ENCODE measurements at regions not wholly inside any gene's neighbourhood (a gene's known extent, or its start where the extent isn't known, plus 50 kb on each side); places are given as distances from the start of the nearest gene placed in this dataset.

GRCh38 chr10:63829020-63829419, 307.8 kb downstream of the REEP3 start:
- H3K4me1 Mint-ChIP-seq = no peaks in the 10 kb centered on the region
- POLR2A ChIA-PET = no interaction called here
- WGBS (ENCODE audit: insufficient coverage) = 75% methylated on average over 2 of the region's 2 CpGs
- Histone ChIP-seq H3K27me3 (replicated peaks in 1 of 4; ENCODE audit: control extremely low read depth in 1 of 4, control insufficient read depth in 3 of 4, insufficient read depth in 4 of 4, low read length in 3 of 4) (peaks cover 0 to 8% (median 4%) of the 10 kb centered on the region in 4 experiments), H3K4me1 (ENCODE audit: control insufficient read depth in 2 of 2, insufficient read depth in 2 of 2, low read length in 2 of 2) (no peaks in the 10 kb centered on the region), H3K9ac (ENCODE audit: low read length) (no peak overlapping the region), H3K4me2 (replicated peaks; ENCODE audit: low read depth, low read length, poor library complexity, severe bottlenecking) (no peak overlapping the region), H3K79me2 (ENCODE audit: control insufficient read depth, insufficient read depth, low read length) (no peaks in the 10 kb centered on the region), H3K36me3 (replicated peaks in 1 of 2; ENCODE audit: control extremely low read depth in 1 of 2, control insufficient read depth in 1 of 2, extremely low read depth in 1 of 2, insufficient read depth in 2 of 2, low read length in 1 of 2) (no peaks in the 10 kb centered on the region), H2AFZ (ENCODE audit: insufficient read depth, low read depth, low read length, poor library complexity, severe bottlenecking) (no peak overlapping the region), H3K27ac (ENCODE audit: low read length in 2 of 2) (no peak overlapping the region), H3K9me3 (ENCODE audit: control extremely low read depth in 1 of 3, control insufficient read depth in 2 of 3, insufficient read depth in 1 of 3, low read length in 2 of 3) (no peaks in the 10 kb centered on the region), H3K4me3 (ENCODE audit: control extremely low read depth in 1 of 5, extremely low read depth in 1 of 5, insufficient read depth in 1 of 5, low read depth in 2 of 5, low read length in 4 of 5) (no peak overlapping the region), H4K20me1 (ENCODE audit: control insufficient read depth, insufficient read depth, low read length, poor library complexity, severe bottlenecking) (no peaks in the 10 kb centered on the region)
- no peaks in the 10 kb centered on the region for H3K9me3 Mint-ChIP-seq (ENCODE audit: insufficient read depth)
- peaks cover 14% of the 10 kb centered on the region for H3K27me3 Mint-ChIP-seq
- TF ChIP-seq EZH2 (IDR thresholded peaks at IDR 0.05; ENCODE audit: borderline replicate concordance, insufficient read depth, low read depth, low read length, poor library complexity, severe bottlenecking) = no peak
- TF ChIP-seq CTCF (IDR thresholded peaks at IDR 0.05) = no peak
- H3K27ac Mint-ChIP-seq = no peak overlapping the region
- intact Hi-C loops (cut with micrococcal nuclease) = no loop called here
- no peak overlapping the region for H3K4me3 Mint-ChIP-seq
- CTCF ChIA-PET = no interaction called here
- DNase-seq = no peak
- ATAC-seq (ENCODE audit: low read depth) = no peak

DNA sequence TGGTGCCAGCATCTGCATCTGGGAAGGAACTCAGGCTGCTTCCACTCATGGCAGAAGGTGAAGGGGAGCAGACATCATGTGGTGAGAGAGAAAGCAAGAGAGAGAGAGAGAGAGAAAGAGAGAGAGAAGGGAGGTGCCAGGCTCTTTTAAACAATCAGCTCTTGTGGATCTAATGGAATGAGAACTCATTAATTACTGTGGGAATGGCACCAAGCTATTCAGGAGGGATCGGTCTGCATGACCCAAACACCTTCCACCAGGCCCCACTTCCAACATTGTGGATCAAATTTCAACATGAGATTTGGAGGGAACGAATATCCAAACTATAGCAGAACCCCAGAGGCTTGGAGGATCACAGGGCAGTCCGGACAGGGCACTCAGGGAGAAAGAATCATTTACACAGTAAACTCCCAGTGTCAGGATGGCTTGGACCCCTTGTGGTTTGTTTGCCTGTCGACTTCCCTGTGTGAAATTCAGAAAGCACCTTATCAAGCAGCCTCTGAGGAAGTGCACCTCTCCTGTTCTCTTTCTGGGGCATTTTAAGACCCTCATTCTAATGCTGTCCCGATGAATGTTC, 308.5 kb downstream of the REEP3 start:
- POLR2A ChIA-PET = no interaction called here
- no peaks in the 10 kb centered on the region for H3K4me1 Mint-ChIP-seq
- no peak overlapping the region for H3K4me3 Mint-ChIP-seq
- no peaks in the 10 kb centered on the region for H3K79me2 ChIP-seq (ENCODE audit: control insufficient read depth, insufficient read depth, low read length)
- CTCF ChIA-PET = no interaction called here
- H3K9ac ChIP-seq (ENCODE audit: low read length) = no peak overlapping the region
- no peaks in the 10 kb centered on the region for H3K9me3 ChIP-seq (ENCODE audit: control extremely low read depth in 1 of 3, control insufficient read depth in 2 of 3, insufficient read depth in 1 of 3, low read length in 2 of 3)
- peaks cover 0 to 8% (median 4%) of the 10 kb centered on the region in 4 experiments for H3K27me3 ChIP-seq (replicated peaks in 1 of 4; ENCODE audit: control extremely low read depth in 1 of 4, control insufficient read depth in 3 of 4, insufficient read depth in 4 of 4, low read length in 3 of 4)
- no peak overlapping the region for H2AFZ ChIP-seq (ENCODE audit: insufficient read depth, low read depth, low read length, poor library complexity, severe bottlenecking)
- WGBS (ENCODE audit: insufficient coverage) = 70% methylated on average over 3 of the region's 5 CpGs
- intact Hi-C loops (cut with micrococcal nuclease) = no loop called here
- no peak overlapping the region for H3K4me2 ChIP-seq (replicated peaks; ENCODE audit: low read depth, low read length, poor library complexity, severe bottlenecking)
- no peaks in the 10 kb centered on the region for H4K20me1 ChIP-seq (ENCODE audit: control insufficient read depth, insufficient read depth, low read length, poor library complexity, severe bottlenecking)
- no peaks in the 10 kb centered on the region for H3K4me1 ChIP-seq (ENCODE audit: control insufficient read depth in 2 of 2, insufficient read depth in 2 of 2, low read length in 2 of 2)
- peaks cover 13% of the 10 kb centered on the region for H3K27me3 Mint-ChIP-seq
- H3K4me3 ChIP-seq (ENCODE audit: control extremely low read depth in 1 of 5, extremely low read depth in 1 of 5, insufficient read depth in 1 of 5, low read depth in 2 of 5, low read length in 4 of 5) = no peak overlapping the region
- H3K36me3 ChIP-seq (replicated peaks in 1 of 2; ENCODE audit: control extremely low read depth in 1 of 2, control insufficient read depth in 1 of 2, extremely low read depth in 1 of 2, insufficient read depth in 2 of 2, low read length in 1 of 2) = no peaks in the 10 kb centered on the region
- H3K27ac ChIP-seq (ENCODE audit: low read length in 2 of 2) = no peak overlapping the region
- ATAC-seq (ENCODE audit: low read depth) = no peak
- no peak for DNase-seq
- H3K9me3 Mint-ChIP-seq (ENCODE audit: insufficient read depth) = no peaks in the 10 kb centered on the region
- H3K27ac Mint-ChIP-seq = no peak overlapping the region
- TF ChIP-seq CTCF (IDR thresholded peaks at IDR 0.05) (no peak), EZH2 (IDR thresholded peaks at IDR 0.05; ENCODE audit: borderline replicate concordance, insufficient read depth, low read depth, low read length, poor library complexity, severe bottlenecking) (no peak)

Data from B cell (primary cell).